ENCODE measurements at regions not wholly inside any gene's neighbourhood (a gene's known extent, or its start where the extent isn't known, plus 50 kb on each side); places are given as distances from the start of the nearest gene placed in this dataset.

- H3K4me1 ChIP-seq (ENCODE audit: insufficient read depth, low read length, poor library complexity, severe bottlenecking), result no peaks in the 10 kb centered on the region
- H3F3A ChIP-seq (ENCODE audit: low read depth), result no peaks in the 10 kb centered on the region
- H4K20me1 ChIP-seq (ENCODE audit: insufficient read depth, low read length, poor library complexity, severe bottlenecking), result no peaks in the 10 kb centered on the region
- H3K36me3 ChIP-seq (ENCODE audit: insufficient read depth, low read length), result no peaks in the 10 kb centered on the region
- H3K9me3 ChIP-seq (ENCODE audit: insufficient read depth, low read depth, low read length), result no peaks in the 10 kb centered on the region
- H3K9me2 ChIP-seq (replicated peaks; ENCODE audit: low read depth, low read length), result no peaks in the 10 kb centered on the region
- no peaks in the 10 kb centered on the region for H3K27me3 ChIP-seq (ENCODE audit: insufficient read depth, low read length, poor library complexity, severe bottlenecking)
- no peaks in the 10 kb centered on the region for H3K79me2 ChIP-seq (ENCODE audit: insufficient read depth, low read length)
- no peak overlapping the region for H3K4me3 ChIP-seq (ENCODE audit: low read length, poor library complexity, severe bottlenecking)
- no peak overlapping the region for H3K4me2 ChIP-seq (ENCODE audit: low read depth, low read length, poor library complexity, severe bottlenecking)
- no peak overlapping the region for H2AFZ ChIP-seq (ENCODE audit: low read length)
- no peak overlapping the region for H3K9ac ChIP-seq (ENCODE audit: low read depth, low read length, poor library complexity, severe bottlenecking)
- TF ChIP-seq, protein P1, sequence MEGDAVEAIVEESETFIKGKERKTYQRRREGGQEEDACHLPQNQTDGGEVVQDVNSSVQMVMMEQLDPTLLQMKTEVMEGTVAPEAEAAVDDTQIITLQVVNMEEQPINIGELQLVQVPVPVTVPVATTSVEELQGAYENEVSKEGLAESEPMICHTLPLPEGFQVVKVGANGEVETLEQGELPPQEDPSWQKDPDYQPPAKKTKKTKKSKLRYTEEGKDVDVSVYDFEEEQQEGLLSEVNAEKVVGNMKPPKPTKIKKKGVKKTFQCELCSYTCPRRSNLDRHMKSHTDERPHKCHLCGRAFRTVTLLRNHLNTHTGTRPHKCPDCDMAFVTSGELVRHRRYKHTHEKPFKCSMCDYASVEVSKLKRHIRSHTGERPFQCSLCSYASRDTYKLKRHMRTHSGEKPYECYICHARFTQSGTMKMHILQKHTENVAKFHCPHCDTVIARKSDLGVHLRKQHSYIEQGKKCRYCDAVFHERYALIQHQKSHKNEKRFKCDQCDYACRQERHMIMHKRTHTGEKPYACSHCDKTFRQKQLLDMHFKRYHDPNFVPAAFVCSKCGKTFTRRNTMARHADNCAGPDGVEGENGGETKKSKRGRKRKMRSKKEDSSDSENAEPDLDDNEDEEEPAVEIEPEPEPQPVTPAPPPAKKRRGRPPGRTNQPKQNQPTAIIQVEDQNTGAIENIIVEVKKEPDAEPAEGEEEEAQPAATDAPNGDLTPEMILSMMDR (conservative IDR thresholded peaks at IDR 0.05; ENCODE audit: low read length), result no peak
- TF ChIP-seq EZH2phosphoT487 (IDR thresholded peaks at IDR 0.05; ENCODE audit: borderline replicate concordance), result no peak
Observed at GRCh38 chr1:9482816-9483572, 56.3 kb upstream of the SLC25A33 start.

- no peaks in the 10 kb centered on the region for H4K20me1 ChIP-seq (ENCODE audit: insufficient read depth, low read length, poor library complexity, severe bottlenecking)
- no peak overlapping the region for H3K9ac ChIP-seq (ENCODE audit: low read depth, low read length, poor library complexity, severe bottlenecking)
- no peaks in the 10 kb centered on the region for H3K9me2 ChIP-seq (replicated peaks; ENCODE audit: low read depth, low read length)
- H3K27me3 ChIP-seq (ENCODE audit: insufficient read depth, low read length, poor library complexity, severe bottlenecking), result no peaks in the 10 kb centered on the region
- TF ChIP-seq, protein P1 (conservative IDR thresholded peaks at IDR 0.05; ENCODE audit: low read length), result no peak
- TF ChIP-seq EZH2phosphoT487 (IDR thresholded peaks at IDR 0.05; ENCODE audit: borderline replicate concordance), result no peak
- no peaks in the 10 kb centered on the region for H3K79me2 ChIP-seq (ENCODE audit: insufficient read depth, low read length)
- H3K9me3 ChIP-seq (ENCODE audit: insufficient read depth, low read depth, low read length), result no peaks in the 10 kb centered on the region
- H3F3A ChIP-seq (ENCODE audit: low read depth), result no peaks in the 10 kb centered on the region
- H3K4me2 ChIP-seq (ENCODE audit: low read depth, low read length, poor library complexity, severe bottlenecking), result no peak overlapping the region
- no peak overlapping the region for H2AFZ ChIP-seq (ENCODE audit: low read length)
- H3K36me3 ChIP-seq (ENCODE audit: insufficient read depth, low read length), result no peaks in the 10 kb centered on the region
- no peak overlapping the region for H3K4me3 ChIP-seq (ENCODE audit: low read length, poor library complexity, severe bottlenecking)
- no peaks in the 10 kb centered on the region for H3K4me1 ChIP-seq (ENCODE audit: insufficient read depth, low read length, poor library complexity, severe bottlenecking)
Observed at GRCh38 chr1:9486466-9487140, 52.7 kb upstream of the SLC25A33 start.
